Ascending aorta (tissue), 2 donors: ENCODE measurements at regions not wholly inside any gene's neighbourhood (a gene's known extent, or its start where the extent isn't known, plus 50 kb on each side); places are given as distances from the start of the nearest gene placed in this dataset.

Experiments
- DNase-seq, 2 donors: peaks; one replicate each; pipeline ENCODE4 v3.0.0-alpha.2; 2019; ENCODE audit warnings: low spot score in 2 of 2
- H3K27ac ChIP-seq, 2 donors: fragments of 200-600 bp; sonication (generic); one replicate each; pipeline ENCODE4 v1.5.1; 2016 to 2017; ENCODE audit warnings: mild to moderate bottlenecking in 1 of 2
- H3K27me3 ChIP-seq: fragments of 200-600 bp; sonication (generic); one replicate; pipeline ENCODE4 v1.5.1; 2017
- H3K36me3 ChIP-seq, 2 donors: fragments of 200-600 bp; sonication (generic); one replicate each; pipeline ENCODE4 v1.5.1; 2016
- H3K4me1 ChIP-seq, 2 donors: fragments of 200-600 bp; sonication (generic); one replicate each; pipeline ENCODE4 v1.5.1; 2016 to 2017; ENCODE audit warnings: mild to moderate bottlenecking in 1 of 2
- H3K4me3 ChIP-seq, 2 donors: fragments of 200-600 bp; sonication (generic); one replicate each; pipeline ENCODE4 v1.5.1; 2016 to 2017; ENCODE audit warnings: mild to moderate bottlenecking in 1 of 2
- H3K9me3 ChIP-seq, 2 donors: fragments of 200-600 bp; sonication (generic); one replicate each; pipeline ENCODE4 v1.5.1; 2016
- intact Hi-C: fragments of 100-400 bp; cut with DNase I; formaldehyde crosslinking; loops from one replicate; pipeline ENCODE4 v1.15.1; 2023
- TF ChIP-seq, protein P1 (sequence below), 3 experiments: fragments of 200-600 bp in 2 of 3; fragments of 450-650 bp in 1 of 3; sonication (generic) in 2 of 3; IDR thresholded peaks; one replicate each; pipeline ENCODE4 v1.5.1; 2016 to 2019; ENCODE audit warnings: antibody characterized with exemption in 3 of 3, mild to moderate bottlenecking in 1 of 3, moderate library complexity in 1 of 3

DNA sequence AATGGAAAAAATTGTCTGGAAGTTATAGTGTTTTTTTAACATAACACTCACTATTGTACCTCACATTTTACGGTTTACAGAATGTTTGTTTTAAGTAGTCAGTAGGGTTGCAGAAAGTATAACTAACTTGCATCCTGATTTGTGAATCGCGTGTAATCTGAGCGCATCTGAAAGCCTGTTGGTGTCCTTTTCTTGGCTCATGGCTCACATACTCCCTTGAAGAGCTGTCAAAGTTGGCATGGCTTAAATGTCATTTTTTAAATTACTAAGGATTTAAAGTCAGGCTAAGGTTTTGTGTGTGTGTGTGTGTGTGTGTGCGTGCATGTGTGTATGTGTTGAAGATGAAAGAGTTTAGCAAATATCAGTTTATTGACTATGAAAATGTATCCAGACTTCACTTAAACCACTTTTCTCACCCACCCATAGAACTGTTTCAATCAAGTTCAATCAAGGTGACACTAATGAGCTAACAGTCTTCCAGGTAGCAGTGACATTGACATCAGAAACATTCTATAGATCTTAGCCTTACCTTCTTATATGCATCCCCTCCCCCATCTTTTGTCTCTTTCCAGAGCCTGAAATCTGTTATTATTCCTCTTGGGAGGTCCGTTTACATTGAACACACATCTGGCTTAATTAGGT is 480.4 kb upstream of the SGCG start:
- no peak for DNase-seq
- H3K4me1 ChIP-seq = no peaks in the 10 kb centered on the region
- no peak overlapping the region for H3K4me3 ChIP-seq
- no peak overlapping the region for H3K27ac ChIP-seq
- H3K27me3 ChIP-seq = no peaks in the 10 kb centered on the region
- TF ChIP-seq, protein P1, sequence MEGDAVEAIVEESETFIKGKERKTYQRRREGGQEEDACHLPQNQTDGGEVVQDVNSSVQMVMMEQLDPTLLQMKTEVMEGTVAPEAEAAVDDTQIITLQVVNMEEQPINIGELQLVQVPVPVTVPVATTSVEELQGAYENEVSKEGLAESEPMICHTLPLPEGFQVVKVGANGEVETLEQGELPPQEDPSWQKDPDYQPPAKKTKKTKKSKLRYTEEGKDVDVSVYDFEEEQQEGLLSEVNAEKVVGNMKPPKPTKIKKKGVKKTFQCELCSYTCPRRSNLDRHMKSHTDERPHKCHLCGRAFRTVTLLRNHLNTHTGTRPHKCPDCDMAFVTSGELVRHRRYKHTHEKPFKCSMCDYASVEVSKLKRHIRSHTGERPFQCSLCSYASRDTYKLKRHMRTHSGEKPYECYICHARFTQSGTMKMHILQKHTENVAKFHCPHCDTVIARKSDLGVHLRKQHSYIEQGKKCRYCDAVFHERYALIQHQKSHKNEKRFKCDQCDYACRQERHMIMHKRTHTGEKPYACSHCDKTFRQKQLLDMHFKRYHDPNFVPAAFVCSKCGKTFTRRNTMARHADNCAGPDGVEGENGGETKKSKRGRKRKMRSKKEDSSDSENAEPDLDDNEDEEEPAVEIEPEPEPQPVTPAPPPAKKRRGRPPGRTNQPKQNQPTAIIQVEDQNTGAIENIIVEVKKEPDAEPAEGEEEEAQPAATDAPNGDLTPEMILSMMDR (IDR thresholded peaks at IDR 0.05) = no peak
- intact Hi-C loops = no loop called here
- no peaks in the 10 kb centered on the region for H3K9me3 ChIP-seq
- no peaks in the 10 kb centered on the region for H3K36me3 ChIP-seq

DNA sequence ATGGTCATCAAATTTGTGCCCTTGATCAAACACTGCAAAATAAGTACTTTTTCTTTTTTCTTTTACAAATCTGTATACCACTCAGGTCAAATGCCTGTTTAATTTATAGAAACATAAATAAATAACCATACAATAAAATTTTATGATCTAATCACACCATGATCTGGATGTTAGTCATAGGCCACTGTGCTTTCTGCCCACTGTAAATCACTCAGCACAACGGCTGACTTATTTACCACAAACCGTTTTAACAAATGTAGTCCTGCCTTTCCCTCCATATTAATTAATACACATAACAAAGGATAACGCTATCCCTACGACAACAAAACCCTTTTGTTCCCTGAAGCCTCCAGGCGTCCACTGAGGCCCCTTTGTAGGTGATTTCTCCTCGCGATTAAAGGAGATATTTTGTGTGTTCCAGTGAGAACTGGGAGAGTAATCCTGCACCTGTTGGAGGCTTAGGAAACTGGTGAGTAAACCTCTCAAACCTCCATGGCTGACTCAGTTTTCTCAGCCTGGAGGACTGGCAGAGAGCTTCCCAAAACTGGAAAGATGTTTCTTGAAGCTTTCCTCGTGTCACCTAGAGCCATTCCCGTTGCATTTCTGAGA is 477.1 kb upstream of the SGCG start:
- Histone ChIP-seq H3K4me1 (no peaks in the 10 kb centered on the region), H3K4me3 (no peak overlapping the region), H3K36me3 (no peaks in the 10 kb centered on the region), H3K27me3 (no peaks in the 10 kb centered on the region), H3K9me3 (no peaks in the 10 kb centered on the region), H3K27ac (no peak overlapping the region)
- TF ChIP-seq, protein P1 (IDR thresholded peaks at IDR 0.05) = no peak
- DNase-seq = no peak
- intact Hi-C loops = no loop called here

DNA sequence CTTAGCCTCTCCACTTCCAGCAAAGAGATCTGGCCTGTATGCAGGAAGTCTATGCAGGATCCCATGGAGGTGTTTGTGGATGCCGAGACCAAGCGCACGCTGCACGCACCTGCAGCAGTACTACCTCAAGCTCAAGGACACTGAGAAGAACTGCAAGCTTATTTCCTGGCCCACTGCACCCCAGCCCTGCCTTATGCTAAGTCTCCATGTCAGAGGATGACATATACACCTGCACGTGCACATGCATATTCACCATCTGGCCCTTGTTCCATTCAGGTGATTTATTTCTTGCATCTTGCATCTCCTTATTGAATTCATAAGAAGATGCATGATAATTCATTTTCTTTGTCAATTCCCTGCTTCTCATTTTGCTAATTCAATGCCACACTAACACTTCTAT is 472.8 kb upstream of the SGCG start:
- no peak overlapping the region for H3K4me3 ChIP-seq
- H3K27ac ChIP-seq = no peak overlapping the region
- TF ChIP-seq, protein P1 (IDR thresholded peaks at IDR 0.05) = no peak
- H3K9me3 ChIP-seq = no peaks in the 10 kb centered on the region
- DNase-seq = no peak
- no peaks in the 10 kb centered on the region for H3K36me3 ChIP-seq
- intact Hi-C loops = no loop called here
- H3K4me1 ChIP-seq = no peaks in the 10 kb centered on the region
- H3K27me3 ChIP-seq = no peaks in the 10 kb centered on the region

DNA sequence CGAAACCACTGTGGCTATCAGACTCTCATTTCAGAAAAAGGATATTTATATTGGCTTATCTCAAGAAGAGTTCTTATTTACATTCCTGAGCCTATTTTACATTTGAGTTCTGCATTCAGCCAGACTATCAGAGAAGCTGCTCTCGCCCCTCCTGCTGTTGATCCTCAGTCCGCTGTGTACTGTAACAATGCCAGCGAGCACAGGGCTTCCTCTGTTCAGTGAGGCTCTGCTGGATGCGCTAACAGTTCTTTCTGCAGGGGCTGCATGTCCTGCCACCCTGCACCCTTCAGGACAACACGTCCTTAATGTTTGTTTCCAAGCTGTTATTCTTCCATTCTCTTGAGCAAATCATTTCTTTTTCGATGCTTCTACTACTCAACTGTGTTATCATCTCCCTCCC is 463.7 kb upstream of the SGCG start:
- DNase-seq = no peak
- Histone ChIP-seq H3K27ac (no peak overlapping the region), H3K9me3 (no peaks in the 10 kb centered on the region), H3K36me3 (no peaks in the 10 kb centered on the region), H3K27me3 (no peaks in the 10 kb centered on the region), H3K4me1 (no peaks in the 10 kb centered on the region), H3K4me3 (no peak overlapping the region)
- intact Hi-C loops = no loop called here
- TF ChIP-seq, protein P1 (IDR thresholded peaks at IDR 0.05) = no peak

DNA sequence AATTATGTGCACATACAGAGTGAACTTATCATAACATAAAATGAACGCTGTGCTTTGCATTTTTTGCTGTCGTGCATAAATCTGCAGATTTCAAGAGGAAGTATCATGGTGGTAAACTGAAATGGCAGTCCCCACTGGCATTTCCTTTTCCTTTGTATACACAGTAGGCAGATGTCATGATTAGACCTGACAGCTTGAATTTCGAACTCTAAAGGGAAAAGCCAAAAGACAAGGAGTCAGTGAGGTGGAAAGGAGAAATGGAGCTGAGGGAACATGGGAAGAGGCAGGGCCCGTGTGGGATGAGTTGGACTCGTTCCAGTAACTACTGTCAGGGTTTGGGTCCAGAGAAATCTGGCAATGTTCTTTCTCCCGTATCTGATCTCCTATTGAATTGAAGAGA is 454.1 kb upstream of the SGCG start:
- DNase-seq = no peak
- H3K9me3 ChIP-seq = no peaks in the 10 kb centered on the region
- no peaks in the 10 kb centered on the region for H3K4me1 ChIP-seq
- no peaks in the 10 kb centered on the region for H3K36me3 ChIP-seq
- H3K4me3 ChIP-seq = no peak overlapping the region
- intact Hi-C loops = no loop called here
- H3K27ac ChIP-seq = no peak overlapping the region
- TF ChIP-seq, protein P1 (IDR thresholded peaks at IDR 0.05) = no peak
- no peaks in the 10 kb centered on the region for H3K27me3 ChIP-seq
